Thymus (tissue), 11 donors: ENCODE measurements at regions not wholly inside any gene's neighbourhood (a gene's known extent, or its start where the extent isn't known, plus 50 kb on each side); places are given as distances from the start of the nearest gene placed in this dataset.

Source experiments
- DNase-seq, 9 donors: peaks; one replicate each; pipeline ENCODE4 v3.0.0-alpha.2; 2013; ENCODE audit warnings: low spot score in 9 of 9, low read depth in 6 of 9, missing footprints in 1 of 9
- H3K27ac ChIP-seq, 2 donors: one replicate each; pipeline ENCODE4 v1.5.1; 2013; ENCODE audit warnings: control low read depth in 1 of 2, low read depth in 1 of 2, low read length in 1 of 2, mild to moderate bottlenecking in 1 of 2, moderate library complexity in 1 of 2
- H3K27me3 ChIP-seq, 2 donors: one replicate each; pipeline ENCODE4 v1.5.1; 2013; ENCODE audit warnings: low read length in 1 of 2; ENCODE audit not compliant: control insufficient read depth in 2 of 2, insufficient read depth in 1 of 2
- H3K36me3 ChIP-seq, 2 donors: one replicate each; pipeline ENCODE4 v1.5.1; 2013; ENCODE audit warnings: low read length in 1 of 2, mild to moderate bottlenecking in 1 of 2, moderate library complexity in 1 of 2; ENCODE audit not compliant: control insufficient read depth in 2 of 2, insufficient read depth in 2 of 2
- H3K4me1 ChIP-seq, 2 donors: one replicate each; pipeline ENCODE4 v1.5.1; 2013; ENCODE audit warnings: low read length in 2 of 2; ENCODE audit not compliant: control insufficient read depth in 2 of 2, insufficient read depth in 2 of 2
- H3K4me3 ChIP-seq, 2 donors: one replicate each; pipeline ENCODE4 v1.5.1; 2013; ENCODE audit warnings: low read length in 2 of 2, control low read depth in 1 of 2, mild to moderate bottlenecking in 1 of 2
- H3K9me3 ChIP-seq, 2 donors: one replicate each; pipeline ENCODE4 v1.5.1; 2013; ENCODE audit warnings: low read length in 1 of 2, mild to moderate bottlenecking in 1 of 2; ENCODE audit not compliant: control insufficient read depth in 2 of 2, insufficient read depth in 1 of 2
- WGBS: extraction: QIAGEN DNeasy Blood & Tissue Kit; methylation state at CpG from one replicate; pipeline ENCODE4 v1.1.7; 2013; 5-methylcytosine and 5-hydroxymethylcytosine counted together
- donor health status: healthy.

DNA sequence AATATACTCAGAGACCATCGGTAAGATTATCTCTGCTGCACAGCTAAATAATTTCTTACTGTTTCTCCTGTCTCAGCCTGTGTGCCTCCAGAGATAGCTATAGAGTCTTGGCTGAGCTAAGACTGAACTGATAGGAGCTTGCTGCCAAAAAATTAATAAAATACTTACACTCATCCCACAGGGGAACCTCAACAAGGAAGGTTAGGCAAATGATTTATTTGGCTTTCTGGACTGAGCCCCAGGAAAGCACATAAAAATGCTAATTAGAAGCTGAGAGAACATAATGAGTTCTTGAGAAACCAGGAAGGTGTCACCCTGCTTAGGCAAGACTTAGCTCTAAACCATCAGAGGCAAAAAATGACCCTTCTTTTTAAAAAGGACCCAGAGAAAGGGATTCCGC is 534.5 kb downstream of the TNS3 start:
- H3K9me3 ChIP-seq, result no peaks in the 10 kb centered on the region
- peaks cover 0 to 4% of the 10 kb centered on the region in 2 donors for H3K27me3 ChIP-seq
- H3K4me3 ChIP-seq, result no peak overlapping the region
- no peak for DNase-seq
- H3K4me1 ChIP-seq, result peaks cover 0 to 3% of the 10 kb centered on the region in 2 donors
- H3K36me3 ChIP-seq, result no peaks in the 10 kb centered on the region
- H3K27ac ChIP-seq, result no peak overlapping the region
- 90% methylated on average over 2 of the region's 2 CpGs for WGBS

DNA sequence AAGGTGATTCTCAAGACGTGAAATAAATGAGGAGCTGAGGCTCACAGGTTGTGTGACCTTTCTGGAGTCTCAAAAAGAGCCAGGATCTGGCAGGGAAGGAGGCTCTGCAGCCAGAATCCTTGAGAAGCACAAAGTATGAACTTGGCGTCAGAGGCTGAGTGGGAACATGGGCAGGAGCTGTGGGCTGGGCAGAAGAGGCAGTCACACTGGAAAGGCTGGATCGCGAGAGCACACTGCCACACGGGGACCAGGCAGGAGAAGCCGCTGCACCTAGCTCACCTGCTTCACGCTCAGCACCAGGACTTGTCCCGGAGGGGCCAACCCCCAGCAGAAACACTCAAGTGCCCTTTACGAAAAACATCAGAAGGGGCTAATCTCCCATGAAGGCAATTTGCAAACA is 535.0 kb downstream of the TNS3 start:
- Histone ChIP-seq H3K36me3 (no peaks in the 10 kb centered on the region), H3K27me3 (peaks cover 0 to 2% of the 10 kb centered on the region in 2 donors), H3K9me3 (no peaks in the 10 kb centered on the region), H3K27ac (no peak overlapping the region), H3K4me1 (peaks cover 0 to 3% of the 10 kb centered on the region in 2 donors), H3K4me3 (no peak overlapping the region)
- DNase-seq, result no peak
- WGBS, result 93% methylated on average over 9 of the region's 9 CpGs

- H3K27ac ChIP-seq, result no peak overlapping the region
- H3K36me3 ChIP-seq, result no peaks in the 10 kb centered on the region
- DNase-seq, result no peak
- H3K4me1 ChIP-seq, result peaks cover 0 to 7% of the 10 kb centered on the region in 2 donors
- H3K27me3 ChIP-seq, result no peaks in the 10 kb centered on the region
- H3K9me3 ChIP-seq, result no peaks in the 10 kb centered on the region
- WGBS, result 84% methylated on average over 11 of the region's 11 CpGs
- H3K4me3 ChIP-seq, result no peak overlapping the region
Measured at GRCh38 chr7:47045207-47046051, 536.5 kb downstream of the TNS3 start.

DNA sequence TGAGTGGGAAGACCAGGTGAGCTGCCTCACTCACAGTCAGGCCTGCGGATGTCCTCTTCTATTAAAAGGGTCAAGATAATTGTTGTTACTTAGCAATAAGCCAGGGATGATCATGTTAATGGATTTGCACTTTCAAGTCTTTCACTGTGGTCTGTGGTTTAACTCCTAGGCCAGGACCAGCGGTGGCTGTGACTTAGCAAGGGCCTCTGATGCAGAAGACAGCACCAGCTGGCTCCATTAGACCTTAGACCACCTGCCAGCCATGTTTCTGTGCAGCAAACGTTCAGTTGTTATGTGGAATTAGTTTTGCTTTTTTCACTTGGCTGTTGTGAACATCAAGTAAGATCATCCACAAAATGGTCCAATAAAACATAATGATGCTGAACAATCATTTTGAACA is 537.3 kb downstream of the TNS3 start:
- no peak for DNase-seq
- peaks cover 2 to 8% of the 10 kb centered on the region in 2 donors for H3K4me1 ChIP-seq
- no peaks in the 10 kb centered on the region for H3K36me3 ChIP-seq
- no peak overlapping the region for H3K4me3 ChIP-seq
- H3K27ac ChIP-seq, result no peak overlapping the region
- WGBS, result 72% methylated on average over 3 of the region's 3 CpGs
- no peaks in the 10 kb centered on the region for H3K27me3 ChIP-seq
- no peaks in the 10 kb centered on the region for H3K9me3 ChIP-seq

DNA sequence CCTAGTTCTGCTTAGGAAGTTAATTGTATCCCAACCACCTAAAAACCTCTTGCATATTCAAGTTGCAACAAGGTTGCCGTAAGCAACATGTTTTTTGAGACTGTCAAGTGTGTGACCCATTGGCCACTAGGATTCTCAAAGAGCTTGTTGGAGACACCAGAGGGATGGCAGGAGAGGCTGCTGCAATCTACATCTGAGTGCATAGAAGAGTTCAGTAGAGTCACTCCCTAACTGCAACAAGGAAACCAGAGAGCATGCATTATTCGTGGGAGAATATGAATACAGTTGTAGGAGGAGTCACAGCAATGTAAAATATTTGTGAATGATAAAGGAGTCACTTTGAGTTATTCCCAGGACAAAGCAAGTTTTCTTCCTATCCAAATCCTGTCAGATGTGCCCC is 538.6 kb downstream of the TNS3 start:
- Histone ChIP-seq H3K27ac (no peak overlapping the region), H3K36me3 (no peaks in the 10 kb centered on the region), H3K4me3 (no peak overlapping the region), H3K4me1 (peaks cover 2 to 20% of the 10 kb centered on the region in 2 donors), H3K27me3 (no peaks in the 10 kb centered on the region), H3K9me3 (no peaks in the 10 kb centered on the region)
- no peak for DNase-seq
- 96% methylated on average over 2 of the region's 2 CpGs for WGBS

GRCh38 chr7:47042669-47043068 is 539.2 kb downstream of the TNS3 start:
- Histone ChIP-seq H3K4me3 (no peak overlapping the region), H3K9me3 (no peaks in the 10 kb centered on the region), H3K36me3 (no peaks in the 10 kb centered on the region), H3K4me1 (peaks cover 2 to 23% of the 10 kb centered on the region in 2 donors), H3K27me3 (no peaks in the 10 kb centered on the region), H3K27ac (no peak overlapping the region)
- no peak for DNase-seq
- WGBS, result 94% methylated on average over 3 of the region's 3 CpGs

DNA sequence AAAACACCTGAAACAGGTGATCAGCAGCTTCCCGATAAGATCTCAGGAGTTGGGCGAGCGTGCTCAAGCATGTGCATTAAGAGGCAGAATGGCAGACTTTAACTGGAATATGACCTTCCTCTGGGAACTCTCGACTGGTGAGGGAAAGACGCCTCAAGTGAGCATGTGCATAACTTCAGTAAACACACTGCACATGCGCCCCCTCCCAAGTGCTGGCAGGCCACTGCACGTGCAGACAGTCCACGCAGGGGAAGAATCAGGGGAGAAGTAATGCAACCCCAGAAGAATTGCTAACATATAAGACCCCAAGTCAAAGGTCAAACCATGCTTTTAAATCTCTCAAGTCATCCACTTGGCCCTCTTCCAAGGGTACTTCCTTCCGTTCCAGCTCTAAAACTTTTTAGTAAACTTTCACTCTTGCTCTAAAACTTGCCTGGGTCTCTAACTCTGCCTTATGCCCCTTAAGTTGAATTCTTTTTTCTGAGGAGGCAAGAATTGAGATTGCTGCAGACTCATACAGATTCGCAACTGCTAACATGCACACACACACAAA is 541.0 kb downstream of the TNS3 start:
- no peaks in the 10 kb centered on the region for H3K9me3 ChIP-seq
- 90% methylated on average over 10 of the region's 10 CpGs for WGBS
- H3K4me1 ChIP-seq, result peaks cover 2 to 23% of the 10 kb centered on the region in 2 donors
- no peaks in the 10 kb centered on the region for H3K36me3 ChIP-seq
- peak overlapping the region in 1 of 2 donors; percentile 23 for H3K27ac ChIP-seq
- DNase-seq, result peak in 1 of 9 donors; percentile 13
- no peaks in the 10 kb centered on the region for H3K27me3 ChIP-seq
- H3K4me3 ChIP-seq, result no peak overlapping the region

GRCh38 chr7:47039904-47040303 is 542.0 kb downstream of the TNS3 start:
- WGBS, result 82% methylated on average over 1 of the region's 1 CpG
- peaks cover 2 to 23% of the 10 kb centered on the region in 2 donors for H3K4me1 ChIP-seq
- no peak for DNase-seq
- H3K27me3 ChIP-seq, result no peaks in the 10 kb centered on the region
- H3K27ac ChIP-seq, result peak overlapping the region in 1 of 2 donors; percentile 92
- no peaks in the 10 kb centered on the region for H3K9me3 ChIP-seq
- no peak overlapping the region for H3K4me3 ChIP-seq
- no peaks in the 10 kb centered on the region for H3K36me3 ChIP-seq

GRCh38 chr7:47039089-47039648 is 542.7 kb downstream of the TNS3 start:
- Histone ChIP-seq H3K27ac (peak overlapping the region in 1 of 2 donors; percentile 92), H3K36me3 (no peaks in the 10 kb centered on the region), H3K4me3 (no peak overlapping the region), H3K9me3 (no peaks in the 10 kb centered on the region), H3K27me3 (no peaks in the 10 kb centered on the region), H3K4me1 (peaks cover 2 to 19% of the 10 kb centered on the region in 2 donors)
- WGBS, result 84% methylated on average over 6 of the region's 6 CpGs
- DNase-seq, result peak in 1 of 9 donors; percentile 3
